ENCODE measurements at regions not wholly inside any gene's neighbourhood (a gene's known extent, or its start where the extent isn't known, plus 50 kb on each side); places are given as distances from the start of the nearest gene placed in this dataset.

DNA sequence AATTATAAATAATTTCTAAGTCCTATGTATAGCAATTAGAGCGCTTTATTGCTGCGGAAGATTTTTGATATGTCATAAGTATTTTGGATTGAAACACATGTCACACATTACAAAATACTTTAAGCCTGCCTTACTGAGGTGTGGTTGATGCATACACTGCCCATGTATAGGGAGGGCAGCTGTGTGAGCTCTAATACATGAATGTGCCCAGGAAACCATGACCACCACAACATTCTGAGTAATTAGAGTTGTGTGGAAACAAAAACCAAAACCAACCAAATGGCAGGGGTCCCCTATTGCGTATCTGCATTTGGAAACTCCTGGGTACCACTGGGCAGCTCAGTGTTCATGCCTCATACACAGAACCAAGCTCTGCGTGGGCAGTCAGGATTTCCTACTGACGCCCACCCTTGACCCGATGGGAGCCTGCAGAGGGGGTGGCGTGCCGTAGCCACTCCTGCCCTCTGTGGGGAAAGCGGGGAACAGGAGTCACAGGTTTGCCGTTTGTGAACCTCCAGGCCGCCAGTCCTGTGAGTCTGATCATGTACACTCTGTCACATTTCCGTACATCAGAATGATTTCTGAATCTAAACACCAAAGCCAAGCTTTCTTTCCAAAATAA is 50.9 kb upstream of the PDE10A start:
- H3K9me3 ChIP-seq = no peaks in the 10 kb centered on the region
- no peak for TF ChIP-seq CTCF (IDR thresholded peaks at IDR 0.05)
- ATAC-seq (ENCODE audit: insufficient number of reproducible peaks, low FRiP score, low read depth) (no peak), DNase-seq (ENCODE audit: low spot score) (no peak)
- H3K27me3 ChIP-seq (replicated peaks; ENCODE audit: insufficient read depth) = no peaks in the 10 kb centered on the region
- no peak overlapping the region for H3K27ac ChIP-seq
- H3K4me3 ChIP-seq = no peak overlapping the region
- no peaks in the 10 kb centered on the region for H3K36me3 ChIP-seq
- H3K4me1 ChIP-seq (ENCODE audit: control insufficient read depth in 1 of 2, low read depth in 2 of 2) = peaks cover 8 to 18% of the 10 kb centered on the region in 2 donors

All from thoracic aorta (tissue), 2 donors.